ENCODE measurements at regions not wholly inside any gene's neighbourhood (a gene's known extent, or its start where the extent isn't known, plus 50 kb on each side); places are given as distances from the start of the nearest gene placed in this dataset.

GRCh38 chr10:4057725-4058513 lies 272.9 kb upstream of the KLF6 start:
- no peak overlapping the region for H3K27ac ChIP-seq
- no peak for DNase-seq
- no peaks in the 10 kb centered on the region for H3K27me3 ChIP-seq (ENCODE audit: insufficient read depth, low read depth)
- POLR2A ChIA-PET (ENCODE audit: unreplicated experiment), result no interaction called here
- H2AFZ ChIP-seq, result no peak overlapping the region
- no peak overlapping the region for H3K4me3 ChIP-seq
- TF ChIP-seq, protein P1, sequence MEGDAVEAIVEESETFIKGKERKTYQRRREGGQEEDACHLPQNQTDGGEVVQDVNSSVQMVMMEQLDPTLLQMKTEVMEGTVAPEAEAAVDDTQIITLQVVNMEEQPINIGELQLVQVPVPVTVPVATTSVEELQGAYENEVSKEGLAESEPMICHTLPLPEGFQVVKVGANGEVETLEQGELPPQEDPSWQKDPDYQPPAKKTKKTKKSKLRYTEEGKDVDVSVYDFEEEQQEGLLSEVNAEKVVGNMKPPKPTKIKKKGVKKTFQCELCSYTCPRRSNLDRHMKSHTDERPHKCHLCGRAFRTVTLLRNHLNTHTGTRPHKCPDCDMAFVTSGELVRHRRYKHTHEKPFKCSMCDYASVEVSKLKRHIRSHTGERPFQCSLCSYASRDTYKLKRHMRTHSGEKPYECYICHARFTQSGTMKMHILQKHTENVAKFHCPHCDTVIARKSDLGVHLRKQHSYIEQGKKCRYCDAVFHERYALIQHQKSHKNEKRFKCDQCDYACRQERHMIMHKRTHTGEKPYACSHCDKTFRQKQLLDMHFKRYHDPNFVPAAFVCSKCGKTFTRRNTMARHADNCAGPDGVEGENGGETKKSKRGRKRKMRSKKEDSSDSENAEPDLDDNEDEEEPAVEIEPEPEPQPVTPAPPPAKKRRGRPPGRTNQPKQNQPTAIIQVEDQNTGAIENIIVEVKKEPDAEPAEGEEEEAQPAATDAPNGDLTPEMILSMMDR (conservative IDR thresholded peaks at IDR 0.05), result no peak
- TF ChIP-seq EZH2 (IDR thresholded peaks at IDR 0.05; ENCODE audit: low read depth), result no peak
- H3K4me2 ChIP-seq, result no peak overlapping the region
- no peaks in the 10 kb centered on the region for H3K36me3 ChIP-seq (ENCODE audit: low read depth)
- intact Hi-C loops (cut with micrococcal nuclease; ENCODE audit: unreplicated experiment), result loop anchor here (10.0 kb wide), 1 partner anchor 707 kb away; no protein-coding TSS in a partner anchor
- no peaks in the 10 kb centered on the region for H3F3A ChIP-seq (ENCODE audit: insufficient read depth, low read depth)
- H4K20me1 ChIP-seq (ENCODE audit: insufficient read depth), result no peaks in the 10 kb centered on the region
- no peaks in the 10 kb centered on the region for H3K79me2 ChIP-seq (ENCODE audit: low read depth)
- CTCF ChIA-PET, result no interaction called here
- H3K9me2 ChIP-seq (ENCODE audit: insufficient read depth), result no peaks in the 10 kb centered on the region
- H3K9me3 ChIP-seq (ENCODE audit: insufficient read depth, low read depth), result no peaks in the 10 kb centered on the region
- H3K4me1 ChIP-seq (replicated peaks; ENCODE audit: insufficient read depth), result no peaks in the 10 kb centered on the region; the same call in none of the 2 replicates
- BruUV-seq (replicated peaks), result no TSS peak

- Histone ChIP-seq H3K27ac (no peak overlapping the region), H3K4me3 (no peak overlapping the region), H3F3A (ENCODE audit: insufficient read depth, low read depth) (no peaks in the 10 kb centered on the region), H3K9me3 (ENCODE audit: insufficient read depth, low read depth) (no peaks in the 10 kb centered on the region), H3K27me3 (ENCODE audit: insufficient read depth, low read depth) (no peaks in the 10 kb centered on the region), H4K20me1 (ENCODE audit: insufficient read depth) (no peaks in the 10 kb centered on the region), H3K36me3 (ENCODE audit: low read depth) (no peaks in the 10 kb centered on the region), H3K4me2 (no peak overlapping the region), H2AFZ (no peak overlapping the region), H3K4me1 (replicated peaks; ENCODE audit: insufficient read depth) (no peaks in the 10 kb centered on the region; the same call in 1 of the 2 replicates), H3K79me2 (ENCODE audit: low read depth) (no peaks in the 10 kb centered on the region), H3K9me2 (ENCODE audit: insufficient read depth) (no peaks in the 10 kb centered on the region)
- TF ChIP-seq, protein P1 (conservative IDR thresholded peaks at IDR 0.05), result no peak
- TF ChIP-seq EZH2 (IDR thresholded peaks at IDR 0.05; ENCODE audit: low read depth), result no peak
- CTCF ChIA-PET, result no interaction called here
- DNase-seq, result no peak
- POLR2A ChIA-PET (ENCODE audit: unreplicated experiment), result no interaction called here
- BruUV-seq (replicated peaks), result no TSS peak
- intact Hi-C loops (cut with micrococcal nuclease; ENCODE audit: unreplicated experiment), result loop anchor here (10.0 kb wide), 1 partner anchor 708 kb away; no protein-coding TSS in a partner anchor
These were observed 272.0 kb upstream of the KLF6 start for GRCh38 chr10:4057021-4057420.

- TF ChIP-seq, protein P1 (conservative IDR thresholded peaks at IDR 0.05), result no peak
- no peak overlapping the region for H3K27ac ChIP-seq
- H3K9me2 ChIP-seq (ENCODE audit: insufficient read depth), result no peaks in the 10 kb centered on the region
- H3K36me3 ChIP-seq (ENCODE audit: low read depth), result no peaks in the 10 kb centered on the region
- no peaks in the 10 kb centered on the region for H4K20me1 ChIP-seq (ENCODE audit: insufficient read depth)
- no peaks in the 10 kb centered on the region for H3K9me3 ChIP-seq (ENCODE audit: insufficient read depth, low read depth)
- H3K27me3 ChIP-seq (ENCODE audit: insufficient read depth, low read depth), result no peaks in the 10 kb centered on the region
- BruUV-seq (replicated peaks), result no TSS peak
- H3K79me2 ChIP-seq (ENCODE audit: low read depth), result no peaks in the 10 kb centered on the region
- no peaks in the 10 kb centered on the region for H3K4me1 ChIP-seq (replicated peaks; ENCODE audit: insufficient read depth)
- H3F3A ChIP-seq (ENCODE audit: insufficient read depth, low read depth), result no peaks in the 10 kb centered on the region
- intact Hi-C loops (cut with micrococcal nuclease; ENCODE audit: unreplicated experiment), result loop anchor here (10.0 kb wide), 1 partner anchor 710 kb away; no protein-coding TSS in a partner anchor
- H2AFZ ChIP-seq, result no peak overlapping the region
- no peak overlapping the region for H3K4me3 ChIP-seq
- ChIA-PET CTCF (no interaction called here), POLR2A (ENCODE audit: unreplicated experiment) (no interaction called here)
- no peak for DNase-seq
- H3K4me2 ChIP-seq, result no peak overlapping the region
These were observed 269.8 kb upstream of the KLF6 start for GRCh38 chr10:4054656-4055435.
